DOHH2 (cell line): ENCODE measurements at regions not wholly inside any gene's neighbourhood (a gene's known extent, or its start where the extent isn't known, plus 50 kb on each side); places are given as distances from the start of the nearest gene placed in this dataset.

Experiments
- H3F3A ChIP-seq: fragments of 200-600 bp; sonication (generic), shearing (Covaris generic); 2 replicates; pipeline ENCODE4 v1.6.0; 2016; ENCODE audit warnings: antibody characterized with exemption, mild to moderate bottlenecking; ENCODE audit not compliant: control insufficient read depth, insufficient read depth
- H3K27ac ChIP-seq: fragments of 200-600 bp; sonication (generic); 2 replicates; pipeline ENCODE4 v1.5.1; 2014; ENCODE audit warnings: low read depth, mild to moderate bottlenecking, low read length, moderate library complexity
- H3K27me3 ChIP-seq: fragments of 200-600 bp; sonication (generic); 2 replicates; pipeline ENCODE4 v1.6.1; 2014; ENCODE audit warnings: mild to moderate bottlenecking, low read length, mixed read lengths; ENCODE audit not compliant: control insufficient read depth
- H3K36me3 ChIP-seq: fragments of 200-600 bp; sonication (generic); 2 replicates; pipeline ENCODE4 v1.6.1; 2014; ENCODE audit warnings: mild to moderate bottlenecking, low read length, moderate library complexity, mixed read lengths; ENCODE audit not compliant: control insufficient read depth
- H3K4me1 ChIP-seq: fragments of 200-600 bp; sonication (generic); 2 replicates; pipeline ENCODE4 v1.6.1; 2014; ENCODE audit warnings: mild to moderate bottlenecking, low read length, mixed read lengths; ENCODE audit not compliant: control insufficient read depth
- H3K4me2 ChIP-seq: fragments of 200-600 bp; sonication (generic); 2 replicates; pipeline ENCODE4 v1.6.0; 2014; ENCODE audit warnings: mild to moderate bottlenecking, low read length, moderate library complexity
- H3K4me3 ChIP-seq: fragments of 200-600 bp; sonication (generic); 2 replicates; pipeline ENCODE4 v1.5.1; 2014; ENCODE audit warnings: mild to moderate bottlenecking, low read length, mixed read lengths
- H3K79me2 ChIP-seq: fragments of 200-600 bp; sonication (generic); 2 replicates; pipeline ENCODE4 v1.6.1; 2014; ENCODE audit warnings: mild to moderate bottlenecking, low read length, mixed read lengths; ENCODE audit not compliant: control insufficient read depth
- H3K9me2 ChIP-seq: fragments of 200-600 bp; sonication (generic); replicated peaks from 2 replicates; pipeline ENCODE4 v1.6.1; 2014; ENCODE audit warnings: mild to moderate bottlenecking, low read length, mixed read lengths; ENCODE audit not compliant: control insufficient read depth
- H3K9me3 ChIP-seq: fragments of 200-600 bp; sonication (generic); 2 replicates; pipeline ENCODE4 v1.6.1; 2014; ENCODE audit warnings: antibody characterized with exemption, low read length, mixed read lengths; ENCODE audit not compliant: control insufficient read depth, insufficient read depth
- H4K20me1 ChIP-seq: fragments of 200-600 bp; sonication (generic); 2 replicates; pipeline ENCODE4 v1.6.0; 2014; ENCODE audit warnings: low read depth, mild to moderate bottlenecking, antibody characterized with exemption, low read length, moderate library complexity; ENCODE audit not compliant: control insufficient read depth, insufficient read depth
- CTCF ChIP-seq: fragments of 200-600 bp; sonication (generic); IDR thresholded peaks from one replicate; pipeline ENCODE4 v1.5.1; 2014; ENCODE audit warnings: antibody characterized with exemption, mild to moderate bottlenecking, low read depth, low read length; ENCODE audit not compliant: poor library complexity, severe bottlenecking
- EZH2phosphoT487 ChIP-seq: fragments of 200-600 bp; sonication (generic); IDR thresholded peaks from 2 replicates; pipeline ENCODE4 v1.6.1; 2017; ENCODE audit warnings: borderline replicate concordance, mild to moderate bottlenecking, antibody characterized with exemption, low read length, moderate library complexity, mixed read lengths

DNA sequence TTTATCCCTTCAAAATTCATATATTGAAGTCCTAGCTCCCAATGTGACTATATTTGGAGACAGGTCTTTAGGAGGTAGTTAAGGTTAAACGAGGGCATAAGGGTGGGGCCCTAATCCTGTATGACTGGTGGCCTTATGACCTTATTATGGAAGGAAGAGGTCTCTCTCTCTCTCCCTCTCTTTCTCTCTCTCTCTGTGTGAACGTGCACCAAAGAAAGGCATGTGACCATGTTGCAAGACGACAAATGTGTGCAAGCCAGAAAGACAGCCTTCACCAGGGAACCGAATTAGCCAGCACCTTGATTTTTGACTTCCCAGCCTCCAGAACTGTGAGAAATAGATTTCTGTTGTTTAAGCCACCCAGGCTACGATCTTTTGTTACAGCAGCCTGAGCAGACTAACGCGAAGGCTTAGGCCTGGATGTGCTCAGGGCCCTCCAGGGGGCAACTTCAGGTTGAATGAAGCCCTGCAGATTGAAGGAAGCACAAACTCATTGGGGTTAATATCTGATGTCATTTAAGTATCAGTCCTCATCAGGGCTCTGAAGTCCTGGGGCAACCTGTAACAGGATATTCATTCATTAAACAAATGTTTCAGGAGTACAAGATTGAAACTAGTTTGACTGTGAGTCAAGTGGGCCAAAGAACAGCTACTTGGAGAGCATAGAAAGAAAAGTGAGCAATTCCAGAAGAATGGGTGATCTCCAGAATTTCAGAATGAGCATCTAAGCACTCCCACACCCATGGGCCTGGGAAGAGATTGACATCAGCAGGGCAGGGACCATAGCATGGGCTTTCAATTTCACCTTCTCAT is 157.4 kb upstream of the TNFAIP3 start:
- H3K27me3 ChIP-seq: peaks cover 9% of the 10 kb centered on the region
- H3K36me3 ChIP-seq: no peaks in the 10 kb centered on the region
- no peak overlapping the region for H3K4me3 ChIP-seq
- no peak overlapping the region for H3K4me2 ChIP-seq
- no peaks in the 10 kb centered on the region for H3K9me3 ChIP-seq
- H3K79me2 ChIP-seq: no peaks in the 10 kb centered on the region
- peaks cover 14% of the 10 kb centered on the region for H3K4me1 ChIP-seq
- TF ChIP-seq EZH2phosphoT487: no peak
- H4K20me1 ChIP-seq: no peaks in the 10 kb centered on the region
- no peaks in the 10 kb centered on the region for H3K9me2 ChIP-seq
- H3F3A ChIP-seq: no peaks in the 10 kb centered on the region
- H3K27ac ChIP-seq: no peak overlapping the region

DNA sequence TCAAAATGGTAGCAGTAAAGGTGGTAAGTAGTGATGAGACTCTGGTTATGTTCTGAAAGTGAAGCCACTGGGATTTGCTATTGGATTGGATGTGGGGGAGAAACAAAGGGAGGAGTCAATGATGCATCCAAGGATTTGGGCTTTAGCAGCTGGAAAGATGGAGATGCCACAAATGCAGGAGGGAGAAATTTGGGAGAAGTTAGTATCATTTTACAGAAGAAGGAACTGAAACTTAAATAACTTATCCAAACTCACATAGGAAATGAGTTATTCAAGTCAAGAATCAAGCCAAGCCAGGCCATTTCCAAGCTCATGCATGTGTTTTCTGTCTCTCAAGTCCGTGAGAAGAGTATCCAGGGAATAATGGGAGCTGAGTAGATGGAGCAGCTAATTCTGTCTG is 155.1 kb upstream of the TNFAIP3 start:
- Histone ChIP-seq H3K36me3 (no peaks in the 10 kb centered on the region), H3K4me1 (peaks cover 11% of the 10 kb centered on the region), H3F3A (no peaks in the 10 kb centered on the region), H3K9me2 (no peaks in the 10 kb centered on the region), H3K4me3 (no peak overlapping the region), H3K9me3 (no peaks in the 10 kb centered on the region), H3K27me3 (peaks cover 3% of the 10 kb centered on the region), H4K20me1 (no peaks in the 10 kb centered on the region), H3K27ac (no peak overlapping the region), H3K4me2 (no peak overlapping the region), H3K79me2 (no peaks in the 10 kb centered on the region)
- TF ChIP-seq EZH2phosphoT487 (no peak), CTCF (no peak)

DNA sequence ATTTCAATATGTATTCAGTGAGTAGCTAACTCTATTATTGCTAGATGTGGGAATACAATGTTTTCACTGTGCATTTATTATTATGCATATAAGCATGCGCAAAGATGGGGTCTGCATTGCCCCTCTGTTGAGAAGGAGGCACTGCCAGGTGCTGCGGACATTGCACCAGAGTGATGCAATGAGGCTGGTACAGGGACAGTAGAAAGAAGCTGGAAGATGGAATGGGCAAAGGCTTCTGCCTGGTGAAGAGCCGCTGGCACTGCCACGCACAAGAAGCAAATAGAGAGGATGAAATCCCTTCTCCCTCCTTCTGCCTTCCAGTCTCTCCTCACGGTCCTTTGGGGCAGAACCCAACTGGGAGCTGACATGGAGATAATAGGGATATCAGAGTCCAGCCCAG is 154.5 kb upstream of the TNFAIP3 start:
- no peak overlapping the region for H3K4me2 ChIP-seq
- H3K9me2 ChIP-seq: no peaks in the 10 kb centered on the region
- no peaks in the 10 kb centered on the region for H3K79me2 ChIP-seq
- H3K4me3 ChIP-seq: no peak overlapping the region
- peaks cover 2% of the 10 kb centered on the region for H3K27me3 ChIP-seq
- H3F3A ChIP-seq: no peaks in the 10 kb centered on the region
- no peaks in the 10 kb centered on the region for H3K9me3 ChIP-seq
- peaks cover 9% of the 10 kb centered on the region for H3K4me1 ChIP-seq
- TF ChIP-seq EZH2phosphoT487: no peak
- no peak for TF ChIP-seq CTCF
- H3K27ac ChIP-seq: no peak overlapping the region
- H3K36me3 ChIP-seq: no peaks in the 10 kb centered on the region
- no peaks in the 10 kb centered on the region for H4K20me1 ChIP-seq

DNA sequence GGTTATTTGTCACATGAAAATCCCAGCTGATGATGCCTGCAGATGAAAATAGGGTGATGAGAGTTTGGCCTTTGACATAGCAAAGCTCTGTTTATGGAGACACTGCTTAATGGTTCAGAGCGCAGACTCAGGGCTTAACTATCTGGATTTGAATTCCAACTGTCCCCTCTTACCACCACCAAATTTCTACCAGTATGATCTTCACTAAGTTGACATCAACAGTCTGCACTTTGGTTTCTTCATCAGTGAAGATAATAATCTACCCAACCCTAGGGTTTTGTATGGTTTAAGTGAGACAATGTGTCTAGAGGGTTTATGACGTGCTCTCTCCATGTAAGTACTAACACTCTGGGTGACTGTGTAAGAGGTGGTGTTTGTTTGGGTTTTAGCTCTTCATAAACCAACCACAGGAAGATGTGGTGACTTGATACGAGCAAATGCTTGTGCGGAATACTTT is 151.4 kb upstream of the TNFAIP3 start:
- no peaks in the 10 kb centered on the region; the same call in 1 of the 2 replicates for H3K4me1 ChIP-seq
- no peak overlapping the region for H3K4me3 ChIP-seq
- no peak for TF ChIP-seq EZH2phosphoT487
- no peak for TF ChIP-seq CTCF
- no peaks in the 10 kb centered on the region for H3K9me2 ChIP-seq
- H3K36me3 ChIP-seq: no peaks in the 10 kb centered on the region
- H3K79me2 ChIP-seq: no peaks in the 10 kb centered on the region
- H3K27me3 ChIP-seq: no peaks in the 10 kb centered on the region
- H3F3A ChIP-seq: no peaks in the 10 kb centered on the region
- H4K20me1 ChIP-seq: no peaks in the 10 kb centered on the region
- no peak overlapping the region for H3K4me2 ChIP-seq
- no peaks in the 10 kb centered on the region for H3K9me3 ChIP-seq
- no peak overlapping the region for H3K27ac ChIP-seq
